ENCODE measurements at regions not wholly inside any gene's neighbourhood (a gene's known extent, or its start where the extent isn't known, plus 50 kb on each side); places are given as distances from the start of the nearest gene placed in this dataset.

- DNase-seq = no peak
Measured at GRCh38 chr18:44089732-44090131, 591.0 kb upstream of the SETBP1 start.

- no peak for DNase-seq
Measured at GRCh38 chr18:44090453-44090852, 590.2 kb upstream of the SETBP1 start.

- no peak for DNase-seq
Measured at GRCh38 chr18:44093253-44093652, 587.4 kb upstream of the SETBP1 start.

- no peak for DNase-seq
Measured at GRCh38 chr18:44096016-44096415, 584.7 kb upstream of the SETBP1 start.

GRCh38 chr18:44098551-44099098 lies 582.1 kb upstream of the SETBP1 start:
- DNase-seq = no peak

GRCh38 chr18:44107187-44107586 lies 573.5 kb upstream of the SETBP1 start:
- DNase-seq = no peak

GRCh38 chr18:44111337-44111736 lies 569.4 kb upstream of the SETBP1 start:
- DNase-seq = no peak

- no peak for DNase-seq
Measured at GRCh38 chr18:44117821-44118220, 562.9 kb upstream of the SETBP1 start.

- no peak for DNase-seq
Measured at GRCh38 chr18:44119607-44120006, 561.1 kb upstream of the SETBP1 start.

- no peak for DNase-seq
Measured at GRCh38 chr18:44123743-44124142, 556.9 kb upstream of the SETBP1 start.

GRCh38 chr18:44125446-44125845 lies 555.2 kb upstream of the SETBP1 start:
- no peak for DNase-seq

GRCh38 chr18:44126598-44126997 lies 554.1 kb upstream of the SETBP1 start:
- no peak for DNase-seq

- no peak for DNase-seq
Measured at GRCh38 chr18:44128365-44128764, 552.3 kb upstream of the SETBP1 start.

GRCh38 chr18:44130376-44130942 lies 550.2 kb upstream of the SETBP1 start:
- peak; percentile 45 for DNase-seq

GRCh38 chr18:44133483-44133882 lies 547.2 kb upstream of the SETBP1 start:
- DNase-seq = no peak

GRCh38 chr18:44134447-44134846 lies 546.2 kb upstream of the SETBP1 start:
- no peak for DNase-seq

- DNase-seq = no peak
Measured at GRCh38 chr18:44135741-44136140, 544.9 kb upstream of the SETBP1 start.

- DNase-seq = no peak
Measured at GRCh38 chr18:44136326-44136725, 544.4 kb upstream of the SETBP1 start.

GRCh38 chr18:44143072-44143471 lies 537.6 kb upstream of the SETBP1 start:
- DNase-seq = no peak

- DNase-seq = no peak
Measured at GRCh38 chr18:44149706-44150105, 531.0 kb upstream of the SETBP1 start.

GRCh38 chr18:44153981-44154380 lies 526.7 kb upstream of the SETBP1 start:
- no peak for DNase-seq

GRCh38 chr18:44156126-44156525 lies 524.6 kb upstream of the SETBP1 start:
- DNase-seq = no peak

- no peak for DNase-seq
Measured at GRCh38 chr18:44156776-44157335, 523.8 kb upstream of the SETBP1 start.

- no peak for DNase-seq
Measured at GRCh38 chr18:44170208-44170880, 510.3 kb upstream of the SETBP1 start.
